Neural progenitor cell (in vitro differentiated cells): ENCODE measurements at regions not wholly inside any gene's neighbourhood (a gene's known extent, or its start where the extent isn't known, plus 50 kb on each side); places are given as distances from the start of the nearest gene placed in this dataset.

Source experiments
- DNase-seq: peaks from one replicate; pipeline ENCODE4 v3.0.0-alpha.2; 2016; ENCODE audit warnings: low spot score
- H2AFZ ChIP-seq: fragments of 200-600 bp; sonication (generic); replicated peaks from 2 replicates; pipeline ENCODE4 v1.6.1; 2016; ENCODE audit warnings: antibody characterized with exemption
- H3F3A ChIP-seq: fragments of 200-600 bp; sonication (generic); 2 replicates; pipeline ENCODE4 v1.6.1; 2016; ENCODE audit warnings: antibody characterized with exemption, low read depth
- H3K27ac ChIP-seq: fragments of 200-600 bp; sonication (generic); 2 replicates; pipeline ENCODE4 v1.5.1; 2016; ENCODE audit warnings: mild to moderate bottlenecking
- H3K27me3 ChIP-seq: fragments of 200-600 bp; sonication (generic); 2 replicates; pipeline ENCODE4 v1.6.1; 2016; ENCODE audit warnings: mild to moderate bottlenecking, moderate library complexity
- H3K36me3 ChIP-seq: fragments of 200-600 bp; sonication (generic); 2 replicates; pipeline ENCODE4 v1.5.1; 2016
- H3K4me1 ChIP-seq: fragments of 200-600 bp; sonication (generic); 2 replicates; pipeline ENCODE4 v1.6.1; 2016; ENCODE audit warnings: mixed run types
- H3K4me2 ChIP-seq: fragments of 200-600 bp; sonication (generic); 2 replicates; pipeline ENCODE4 v1.6.1; 2016
- H3K4me3 ChIP-seq: fragments of 200-600 bp; sonication (generic); 2 replicates; pipeline ENCODE4 v1.5.1; 2016
- H3K79me2 ChIP-seq: fragments of 200-600 bp; sonication (generic); 2 replicates; pipeline ENCODE4 v1.6.1; 2016; ENCODE audit warnings: low read depth
- H3K9ac ChIP-seq: fragments of 200-600 bp; sonication (generic); 2 replicates; pipeline ENCODE4 v1.6.1; 2016
- H3K9me3 ChIP-seq: fragments of 200-600 bp; sonication (generic); 2 replicates; pipeline ENCODE4 v1.5.1; 2016; ENCODE audit warnings: low read depth
- H4K20me1 ChIP-seq: fragments of 200-600 bp; sonication (generic); 2 replicates; pipeline ENCODE4 v1.6.1; 2016; ENCODE audit warnings: low read depth
- H3K27ac Mint-ChIP-seq: 3 replicates; pipeline ENCODE4 v1.8.0; 2021; ENCODE audit warnings: mixed read lengths
- H3K27me3 Mint-ChIP-seq: 2 replicates; pipeline ENCODE4 v1.8.0; 2022; ENCODE audit warnings: low read depth, mild to moderate bottlenecking, inconsistent platforms, moderate library complexity, mixed read lengths; ENCODE audit not compliant: insufficient read depth
- H3K36me3 Mint-ChIP-seq: 3 replicates; pipeline ENCODE4 v1.8.0; 2021; ENCODE audit warnings: mixed read lengths
- H3K4me1 Mint-ChIP-seq: 3 replicates; pipeline ENCODE4 v1.8.0; 2021; ENCODE audit warnings: mixed read lengths
- H3K4me3 Mint-ChIP-seq: 3 replicates; pipeline ENCODE4 v1.8.0; 2021; ENCODE audit warnings: mild to moderate bottlenecking, moderate library complexity, mixed read lengths
- H3K9me3 Mint-ChIP-seq: 3 replicates; pipeline ENCODE4 v1.8.0; 2020; ENCODE audit warnings: mixed read lengths
- EZH2 ChIP-seq: fragments of 200-600 bp; sonication (generic); IDR thresholded peaks from 2 replicates; pipeline ENCODE4 v1.6.1; 2017; ENCODE audit warnings: antibody characterized with exemption, mild to moderate bottlenecking, moderate library complexity
- EZH2phosphoT487 ChIP-seq: fragments of 200-600 bp; sonication (generic); IDR thresholded peaks from 2 replicates; pipeline ENCODE4 v1.6.1; 2017; ENCODE audit warnings: antibody characterized with exemption
- TF ChIP-seq, protein P1 (sequence below): fragments of 200-600 bp; sonication (generic); IDR thresholded peaks from 2 replicates; pipeline ENCODE4 v1.5.1; 2017; ENCODE audit warnings: antibody characterized with exemption, mild to moderate bottlenecking

DNA sequence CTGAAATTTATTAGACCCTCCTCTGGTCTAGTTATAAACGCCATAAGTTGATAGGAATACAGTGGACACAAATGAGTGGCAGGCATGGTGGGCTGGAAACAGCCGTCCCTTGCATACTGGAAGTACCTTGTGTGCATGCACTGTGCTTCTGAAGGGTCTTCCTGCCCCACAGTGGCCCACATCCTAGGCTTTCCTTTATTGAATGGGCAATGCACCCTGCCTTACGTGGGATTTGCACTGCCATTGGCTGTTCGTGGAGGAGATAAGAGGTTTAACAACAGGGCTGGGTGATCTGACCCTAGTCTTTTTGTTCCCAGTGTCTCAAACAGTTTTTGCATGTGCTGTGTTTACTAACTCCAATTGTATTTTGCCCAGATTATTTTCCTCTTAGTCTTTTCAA, 480.8 kb downstream of the GADD45G start:
- H3K27ac Mint-ChIP-seq, result no peak overlapping the region
- Histone ChIP-seq H3K4me3 (no peak overlapping the region), H3K79me2 (no peaks in the 10 kb centered on the region), H3F3A (peaks cover 5% of the 10 kb centered on the region), H2AFZ (peak overlapping the region; percentile 77), H3K27me3 (no peaks in the 10 kb centered on the region), H3K27ac (no peak overlapping the region), H4K20me1 (no peaks in the 10 kb centered on the region), H3K9me3 (no peaks in the 10 kb centered on the region), H3K4me2 (peak overlapping the region; percentile 39), H3K4me1 (peaks cover 12% of the 10 kb centered on the region), H3K9ac (no peak overlapping the region), H3K36me3 (no peaks in the 10 kb centered on the region)
- DNase-seq, result peak; percentile 43
- no peak for TF ChIP-seq EZH2phosphoT487
- no peak for TF ChIP-seq EZH2
- TF ChIP-seq, protein P1, sequence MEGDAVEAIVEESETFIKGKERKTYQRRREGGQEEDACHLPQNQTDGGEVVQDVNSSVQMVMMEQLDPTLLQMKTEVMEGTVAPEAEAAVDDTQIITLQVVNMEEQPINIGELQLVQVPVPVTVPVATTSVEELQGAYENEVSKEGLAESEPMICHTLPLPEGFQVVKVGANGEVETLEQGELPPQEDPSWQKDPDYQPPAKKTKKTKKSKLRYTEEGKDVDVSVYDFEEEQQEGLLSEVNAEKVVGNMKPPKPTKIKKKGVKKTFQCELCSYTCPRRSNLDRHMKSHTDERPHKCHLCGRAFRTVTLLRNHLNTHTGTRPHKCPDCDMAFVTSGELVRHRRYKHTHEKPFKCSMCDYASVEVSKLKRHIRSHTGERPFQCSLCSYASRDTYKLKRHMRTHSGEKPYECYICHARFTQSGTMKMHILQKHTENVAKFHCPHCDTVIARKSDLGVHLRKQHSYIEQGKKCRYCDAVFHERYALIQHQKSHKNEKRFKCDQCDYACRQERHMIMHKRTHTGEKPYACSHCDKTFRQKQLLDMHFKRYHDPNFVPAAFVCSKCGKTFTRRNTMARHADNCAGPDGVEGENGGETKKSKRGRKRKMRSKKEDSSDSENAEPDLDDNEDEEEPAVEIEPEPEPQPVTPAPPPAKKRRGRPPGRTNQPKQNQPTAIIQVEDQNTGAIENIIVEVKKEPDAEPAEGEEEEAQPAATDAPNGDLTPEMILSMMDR, result no peak
- H3K36me3 Mint-ChIP-seq, result no peaks in the 10 kb centered on the region
- no peak overlapping the region for H3K4me3 Mint-ChIP-seq
- peaks cover 4% of the 10 kb centered on the region for H3K27me3 Mint-ChIP-seq
- H3K4me1 Mint-ChIP-seq, result peaks cover 8% of the 10 kb centered on the region
- no peaks in the 10 kb centered on the region for H3K9me3 Mint-ChIP-seq

DNA sequence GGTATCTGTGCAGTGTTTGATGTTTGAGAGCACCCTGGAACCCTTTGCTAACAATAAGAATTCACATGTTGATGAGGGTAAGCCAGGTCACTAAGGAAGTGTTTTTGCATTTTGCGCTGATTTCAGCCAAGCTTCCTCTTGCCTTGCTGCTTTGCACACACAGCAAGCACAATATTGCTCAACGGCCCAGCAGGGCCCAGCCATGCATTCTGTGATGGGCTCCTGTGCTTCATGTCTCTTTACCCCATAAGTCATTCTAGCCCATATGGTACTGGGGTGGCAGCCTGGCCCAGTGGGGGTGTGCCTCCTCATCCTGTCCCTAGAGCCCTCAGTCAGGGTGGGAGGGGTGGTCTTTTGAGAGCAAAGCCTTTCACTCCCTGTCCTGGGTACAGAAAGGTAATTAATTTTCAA, 481.3 kb downstream of the GADD45G start:
- Mint-ChIP-seq H3K4me3 (no peak overlapping the region), H3K36me3 (no peaks in the 10 kb centered on the region), H3K9me3 (no peaks in the 10 kb centered on the region), H3K27ac (no peak overlapping the region), H3K27me3 (peaks cover 4% of the 10 kb centered on the region), H3K4me1 (peaks cover 8% of the 10 kb centered on the region)
- TF ChIP-seq EZH2 (no peak), EZH2phosphoT487 (no peak)
- TF ChIP-seq, protein P1, result no peak
- Histone ChIP-seq H3K4me1 (peaks cover 12% of the 10 kb centered on the region), H4K20me1 (no peaks in the 10 kb centered on the region), H3K79me2 (no peaks in the 10 kb centered on the region), H3F3A (peaks cover 5% of the 10 kb centered on the region), H3K27me3 (no peaks in the 10 kb centered on the region), H3K9ac (no peak overlapping the region), H3K27ac (no peak overlapping the region), H2AFZ (peak overlapping the region; percentile 77), H3K4me3 (no peak overlapping the region), H3K36me3 (no peaks in the 10 kb centered on the region), H3K9me3 (no peaks in the 10 kb centered on the region), H3K4me2 (peak overlapping the region; percentile 39)
- DNase-seq, result peak; percentile 8

DNA sequence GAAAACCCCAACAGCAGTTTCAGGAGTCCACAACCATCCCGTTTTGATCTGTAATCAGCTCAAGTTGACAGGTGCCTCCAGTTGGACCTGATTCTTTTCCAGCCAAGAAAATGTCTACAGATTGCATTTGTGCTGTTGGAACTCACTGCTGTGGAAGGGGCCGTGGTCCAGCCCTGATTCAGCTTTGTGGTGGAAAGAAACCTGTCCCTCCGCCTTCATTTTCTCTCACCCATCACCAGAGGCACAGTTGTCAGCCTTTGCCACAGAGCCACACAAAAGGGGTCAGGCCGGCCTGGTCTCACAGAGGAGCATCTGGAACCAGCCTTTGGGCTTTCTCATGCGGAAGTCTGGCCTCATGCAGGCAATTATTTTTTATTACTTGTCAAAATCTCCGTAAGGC, 483.6 kb downstream of the GADD45G start:
- H3K4me2 ChIP-seq, result no peak overlapping the region
- H4K20me1 ChIP-seq, result no peaks in the 10 kb centered on the region
- H3K36me3 ChIP-seq, result no peaks in the 10 kb centered on the region
- H3F3A ChIP-seq, result peaks cover 5% of the 10 kb centered on the region
- no peaks in the 10 kb centered on the region for H3K27me3 ChIP-seq
- H3K9me3 ChIP-seq, result no peaks in the 10 kb centered on the region
- H3K4me3 Mint-ChIP-seq, result no peak overlapping the region
- H3K4me1 Mint-ChIP-seq, result peaks cover 16% of the 10 kb centered on the region
- no peak for DNase-seq
- TF ChIP-seq EZH2phosphoT487 (no peak), EZH2 (no peak)
- TF ChIP-seq, protein P1, result no peak
- H3K9me3 Mint-ChIP-seq, result no peaks in the 10 kb centered on the region
- no peaks in the 10 kb centered on the region for H3K79me2 ChIP-seq
- no peak overlapping the region for H3K4me3 ChIP-seq
- no peak overlapping the region for H3K27ac Mint-ChIP-seq
- no peak overlapping the region for H3K9ac ChIP-seq
- H3K36me3 Mint-ChIP-seq, result no peaks in the 10 kb centered on the region
- no peak overlapping the region for H3K27ac ChIP-seq
- H3K4me1 ChIP-seq, result peaks cover 12% of the 10 kb centered on the region
- H2AFZ ChIP-seq, result no peak overlapping the region
- H3K27me3 Mint-ChIP-seq, result peaks cover 7% of the 10 kb centered on the region
